Panc1 (cell line): ENCODE measurements at regions not wholly inside any gene's neighbourhood (a gene's known extent, or its start where the extent isn't known, plus 50 kb on each side); places are given as distances from the start of the nearest gene placed in this dataset.

ENCODE experiments used
- ATAC-seq: fragments of 200-7000 bp; cut with Tn5 transposase; 2 replicates; pipeline ENCODE4 v1.9.1; 2020; ENCODE audit warnings: mild to moderate bottlenecking, moderate library complexity
- BruUV-seq: library from RNA; stranded (reverse); fragments of 400-500 nt; replicated peaks from 2 replicates; lab custom pipeline; 2021; lab: Mats Ljungman, UMichigan
- CTCF ChIA-PET: fragments of 300-600 bp; sonication (Branson Sonifier 250); formaldehyde crosslinking; loops from one replicate; lab custom pipeline; 2022; ENCODE audit warnings: antibody characterized with exemption; lab: Charles Lee
- POLR2A ChIA-PET: fragments of 300-600 bp; sonication (Branson Sonifier 250); formaldehyde crosslinking; loops from one replicate; lab custom pipeline; 2022; ENCODE audit warnings: antibody characterized with exemption; lab: Charles Lee
- DNase-seq: peaks from one replicate; pipeline ENCODE4 v3.0.0-alpha.2; 2010; ENCODE audit warnings: low read depth, low spot score
- H3K27ac ChIP-seq: 2 replicates; pipeline ENCODE4 v1.5.1; 2011; ENCODE audit warnings: mild to moderate bottlenecking, low read length, inconsistent platforms
- H3K27me3 ChIP-seq: fragments of 200-500 bp; sonication (Bioruptor generic); 2 replicates; pipeline ENCODE4 v1.6.0; 2014; ENCODE audit warnings: low read length, inconsistent platforms; ENCODE audit not compliant: control insufficient read depth, insufficient read depth
- H3K36me3 ChIP-seq: fragments of 200-500 bp; sonication (Bioruptor generic); 2 replicates; pipeline ENCODE4 v1.5.1; 2014; ENCODE audit warnings: inconsistent platforms, mild to moderate bottlenecking, low read length, moderate library complexity; ENCODE audit not compliant: control insufficient read depth, insufficient read depth
- H3K4me1 ChIP-seq: 2 replicates; pipeline ENCODE4 v1.5.1; 2011; ENCODE audit warnings: inconsistent platforms, mild to moderate bottlenecking, low read length, moderate library complexity; ENCODE audit not compliant: control insufficient read depth, insufficient read depth
- H3K4me3 ChIP-seq, 2 experiments: 2 replicates each; pipeline ENCODE4 v1.5.1; 2011 to 2012; ENCODE audit warnings: low read depth in 2 of 2, low read length in 2 of 2, mild to moderate bottlenecking in 2 of 2, inconsistent platforms in 1 of 2, moderate library complexity in 1 of 2
- H3K9me3 ChIP-seq: fragments of 200-500 bp; sonication (Bioruptor generic); 2 replicates; pipeline ENCODE4 v1.5.1; 2014; ENCODE audit warnings: low read depth, mild to moderate bottlenecking, inconsistent platforms, low read length, moderate library complexity; ENCODE audit not compliant: control insufficient read depth, insufficient read depth
- CTCF ChIP-seq: fragments of 450-650 bp; IDR thresholded peaks from 2 replicates; pipeline ENCODE4 v1.5.1; 2017; ENCODE audit warnings: mild to moderate bottlenecking
- POLR2AphosphoS5 ChIP-seq: IDR thresholded peaks from 2 replicates; pipeline ENCODE4 v1.6.1; 2012; ENCODE audit warnings: mild to moderate bottlenecking, low read depth, low read length, moderate library complexity
- SIN3A ChIP-seq: IDR thresholded peaks from 2 replicates; pipeline ENCODE4 v1.6.1; 2012; ENCODE audit warnings: low read depth, mild to moderate bottlenecking, low read length, moderate library complexity, borderline replicate concordance; ENCODE audit not compliant: insufficient read depth
- TCF7L2 ChIP-seq: IDR thresholded peaks from 2 replicates; pipeline ENCODE4 v1.6.1; 2011; ENCODE audit warnings: mild to moderate bottlenecking, low read depth, low read length, inconsistent platforms
- in situ Hi-C: cut with HindIII; loops from 2 replicates; pipeline ENCODE4 v1.10.0; 2016; ENCODE audit warnings: low sequenced_read_pairs, low pct_unique_long_range_greater_than_20kb
- intact Hi-C: fragments of 100-400 bp; cut with micrococcal nuclease; formaldehyde crosslinking; loops from one replicate; pipeline ENCODE4 v1.10.0; 2022; ENCODE audit not compliant: unreplicated experiment
- TF ChIP-seq, protein P1 (sequence below), 2 experiments: IDR thresholded peaks; 2 replicates each; pipeline ENCODE4 v1.6.1; 2011 to 2012; ENCODE audit warnings: low read depth in 2 of 2, control low read depth in 1 of 2, low read length in 1 of 2, mild to moderate bottlenecking in 1 of 2, moderate library complexity in 1 of 2; ENCODE audit not compliant: insufficient read depth in 1 of 2

DNA sequence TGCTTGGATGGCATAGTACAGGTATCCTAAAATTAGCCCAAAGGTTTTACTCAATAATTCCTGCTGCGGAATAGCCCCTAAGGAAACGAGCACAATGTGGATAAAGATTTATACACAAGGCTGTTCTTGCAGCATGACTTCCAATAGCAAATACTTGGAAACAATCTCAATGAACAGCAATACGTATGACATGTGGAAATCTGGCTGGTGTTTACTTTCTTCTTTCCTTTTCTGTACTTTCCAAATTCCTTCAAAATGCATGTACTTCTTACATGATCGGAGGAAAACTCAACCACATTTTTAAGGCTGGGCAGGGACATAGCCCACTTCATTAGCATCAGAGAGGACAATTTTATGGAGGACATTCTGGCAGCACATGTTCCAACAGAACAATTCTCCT, 86.6 kb downstream of the C16orf95 start:
- Histone ChIP-seq H3K4me1 (no peaks in the 10 kb centered on the region; the same call in 1 of the 2 replicates), H3K4me3 (no peak overlapping the region), H3K9me3 (no peaks in the 10 kb centered on the region), H3K27me3 (no peaks in the 10 kb centered on the region), H3K36me3 (no peaks in the 10 kb centered on the region), H3K27ac (no peak overlapping the region)
- intact Hi-C loops, result no loop called here
- ATAC-seq (no peak), DNase-seq (no peak)
- BruUV-seq, result no TSS peak
- ChIA-PET POLR2A (no interaction called here), CTCF (no interaction called here)
- in situ Hi-C loops, result no loop called here
- TF ChIP-seq POLR2AphosphoS5 (no peak), TCF7L2 (no peak), CTCF (no peak), SIN3A (no peak)
- TF ChIP-seq, protein P1, sequence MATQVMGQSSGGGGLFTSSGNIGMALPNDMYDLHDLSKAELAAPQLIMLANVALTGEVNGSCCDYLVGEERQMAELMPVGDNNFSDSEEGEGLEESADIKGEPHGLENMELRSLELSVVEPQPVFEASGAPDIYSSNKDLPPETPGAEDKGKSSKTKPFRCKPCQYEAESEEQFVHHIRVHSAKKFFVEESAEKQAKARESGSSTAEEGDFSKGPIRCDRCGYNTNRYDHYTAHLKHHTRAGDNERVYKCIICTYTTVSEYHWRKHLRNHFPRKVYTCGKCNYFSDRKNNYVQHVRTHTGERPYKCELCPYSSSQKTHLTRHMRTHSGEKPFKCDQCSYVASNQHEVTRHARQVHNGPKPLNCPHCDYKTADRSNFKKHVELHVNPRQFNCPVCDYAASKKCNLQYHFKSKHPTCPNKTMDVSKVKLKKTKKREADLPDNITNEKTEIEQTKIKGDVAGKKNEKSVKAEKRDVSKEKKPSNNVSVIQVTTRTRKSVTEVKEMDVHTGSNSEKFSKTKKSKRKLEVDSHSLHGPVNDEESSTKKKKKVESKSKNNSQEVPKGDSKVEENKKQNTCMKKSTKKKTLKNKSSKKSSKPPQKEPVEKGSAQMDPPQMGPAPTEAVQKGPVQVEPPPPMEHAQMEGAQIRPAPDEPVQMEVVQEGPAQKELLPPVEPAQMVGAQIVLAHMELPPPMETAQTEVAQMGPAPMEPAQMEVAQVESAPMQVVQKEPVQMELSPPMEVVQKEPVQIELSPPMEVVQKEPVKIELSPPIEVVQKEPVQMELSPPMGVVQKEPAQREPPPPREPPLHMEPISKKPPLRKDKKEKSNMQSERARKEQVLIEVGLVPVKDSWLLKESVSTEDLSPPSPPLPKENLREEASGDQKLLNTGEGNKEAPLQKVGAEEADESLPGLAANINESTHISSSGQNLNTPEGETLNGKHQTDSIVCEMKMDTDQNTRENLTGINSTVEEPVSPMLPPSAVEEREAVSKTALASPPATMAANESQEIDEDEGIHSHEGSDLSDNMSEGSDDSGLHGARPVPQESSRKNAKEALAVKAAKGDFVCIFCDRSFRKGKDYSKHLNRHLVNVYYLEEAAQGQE (IDR thresholded peaks at IDR 0.05; ENCODE audit: insufficient read depth in 1 of 2, low read depth in 2 of 2, low read length in 1 of 2), result no peak

DNA sequence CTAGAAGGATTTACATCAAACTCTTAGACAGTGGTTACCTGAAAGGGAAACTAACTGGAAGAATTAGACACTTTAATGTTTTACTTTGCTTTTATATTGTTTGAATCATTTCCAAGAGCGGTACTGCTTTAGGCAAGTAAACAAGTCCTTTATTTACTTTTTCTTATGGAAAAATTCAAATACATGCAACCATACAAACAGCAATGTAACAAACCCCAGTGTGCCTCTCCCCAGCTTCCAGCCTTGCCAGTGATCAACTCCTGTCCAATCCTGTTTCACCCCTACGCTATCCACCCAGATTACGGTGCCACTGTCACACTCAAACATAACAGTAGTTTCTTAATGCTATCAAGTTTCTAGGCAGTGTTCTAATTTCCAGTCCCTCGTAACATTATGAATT, 85.9 kb downstream of the C16orf95 start:
- Histone ChIP-seq H3K4me1 (no peaks in the 10 kb centered on the region; the same call in 1 of the 2 replicates), H3K4me3 (no peak overlapping the region), H3K27ac (no peak overlapping the region), H3K27me3 (no peaks in the 10 kb centered on the region), H3K9me3 (no peaks in the 10 kb centered on the region), H3K36me3 (no peaks in the 10 kb centered on the region)
- in situ Hi-C loops, result no loop called here
- POLR2A ChIA-PET, result interaction anchor here (0.6 kb wide), 1 partner anchor 17 kb away, joined by 3 read pairs; no protein-coding TSS in a partner anchor
- CTCF ChIA-PET, result no interaction called here
- ATAC-seq (no peak), DNase-seq (no peak)
- intact Hi-C loops, result no loop called here
- BruUV-seq, result no TSS peak
- TF ChIP-seq TCF7L2, result no peak
- TF ChIP-seq, protein P1 (IDR thresholded peaks at IDR 0.05; ENCODE audit: insufficient read depth in 1 of 2, low read depth in 2 of 2, low read length in 1 of 2), result no peak
- no peak for TF ChIP-seq CTCF
